GM13976 (cell line): ENCODE measurements at regions not wholly inside any gene's neighbourhood (a gene's known extent, or its start where the extent isn't known, plus 50 kb on each side); places are given as distances from the start of the nearest gene placed in this dataset.

Source experiments
- DNase-seq: peaks from one replicate; pipeline ENCODE4 v3.0.0; 2012; ENCODE audit warnings: low spot score
- CTCF ChIP-seq: IDR thresholded peaks from 2 replicates; pipeline ENCODE4 v1.5.1; 2012; ENCODE audit warnings: borderline replicate concordance, mild to moderate bottlenecking; ENCODE audit not compliant: insufficient read depth; ENCODE audit errors: extremely low read depth, missing control alignments, control extremely low read depth
- in situ Hi-C: fragments of 300-500 bp; cut with MboI; formaldehyde crosslinking; loops from one replicate; pipeline ENCODE4 v1.12.0; 2022; ENCODE audit warnings: low sequenced_read_pairs, mixed read lengths, inconsistent platforms; ENCODE audit not compliant: unreplicated experiment

GRCh38 chr3:117302428-117302827, 592.8 kb downstream of the TUSC7 start:
- in situ Hi-C loops, result no loop called here
- DNase-seq, result no peak
- no peak for TF ChIP-seq CTCF

- no peak for DNase-seq
- in situ Hi-C loops, result no loop called here
- no peak for TF ChIP-seq CTCF
Measured at GRCh38 chr3:117303443-117303842, 593.9 kb downstream of the TUSC7 start.

- DNase-seq, result no peak
- in situ Hi-C loops, result no loop called here
- TF ChIP-seq CTCF, result no peak
Measured at GRCh38 chr3:117304681-117305080, 595.1 kb downstream of the TUSC7 start.

GRCh38 chr3:117305681-117306080, 596.1 kb downstream of the TUSC7 start:
- no peak for TF ChIP-seq CTCF
- no peak for DNase-seq
- in situ Hi-C loops, result no loop called here

GRCh38 chr3:117306299-117306698, 596.7 kb downstream of the TUSC7 start:
- no peak for DNase-seq
- in situ Hi-C loops, result no loop called here
- TF ChIP-seq CTCF, result no peak

- TF ChIP-seq CTCF, result no peak
- no peak for DNase-seq
- in situ Hi-C loops, result no loop called here
Measured at GRCh38 chr3:117308353-117308752, 598.8 kb downstream of the TUSC7 start.

GRCh38 chr3:117308756-117309155, 599.2 kb downstream of the TUSC7 start:
- no peak for DNase-seq
- in situ Hi-C loops, result no loop called here
- TF ChIP-seq CTCF, result no peak
